Caco-2 (cell line): ENCODE measurements at regions not wholly inside any gene's neighbourhood (a gene's known extent, or its start where the extent isn't known, plus 50 kb on each side); places are given as distances from the start of the nearest gene placed in this dataset.

Source experiments
- BruUV-seq: library from RNA; stranded (reverse); fragments of 400-500 nt; replicated peaks from 2 replicates; lab custom pipeline; 2021; lab: Mats Ljungman, UMichigan
- CTCF ChIA-PET: fragments of 300-600 bp; sonication (Branson Sonifier 250); formaldehyde crosslinking; loops from one replicate; lab custom pipeline; 2022; ENCODE audit warnings: antibody characterized with exemption; lab: Charles Lee
- POLR2A ChIA-PET: fragments of 300-600 bp; sonication (Branson Sonifier 250); formaldehyde crosslinking; loops from one replicate; lab custom pipeline; 2022; ENCODE audit warnings: antibody characterized with exemption; lab: Charles Lee
- DNase-seq, 2 experiments: peaks; one replicate each; pipeline versions ENCODE4 v3.0.0 to v3.0.0-alpha.2; 2020 to 2022
- H3K27me3 ChIP-seq: replicated peaks from 2 replicates; pipeline ENCODE4 v1.6.0; 2011; ENCODE audit warnings: low read length; ENCODE audit not compliant: control insufficient read depth, insufficient read depth
- H3K36me3 ChIP-seq: 2 replicates; pipeline ENCODE4 v1.5.1; 2011; ENCODE audit warnings: low read length; ENCODE audit not compliant: control insufficient read depth, insufficient read depth
- H3K4me1 ChIP-seq: fragments of 250-450 bp; sonication (Bioruptor Pico); 2 replicates; pipeline ENCODE4 v1.5.1; 2020; ENCODE audit warnings: mild to moderate bottlenecking
- H3K4me3 ChIP-seq: 2 replicates; pipeline ENCODE4 v1.5.1; 2011; ENCODE audit warnings: low read depth, mild to moderate bottlenecking, control low read depth, low read length
- H3K9me3 ChIP-seq: fragments of 250-450 bp; sonication (Bioruptor Pico); 2 replicates; pipeline ENCODE4 v1.5.1; 2020; ENCODE audit warnings: mild to moderate bottlenecking, moderate library complexity
- H3K27ac Mint-ChIP-seq: one replicate; pipeline ENCODE4 v1.8.0; 2022; ENCODE audit warnings: mixed read lengths; ENCODE audit not compliant: unreplicated experiment
- H3K27me3 Mint-ChIP-seq: one replicate; pipeline ENCODE4 v1.8.0; 2022; ENCODE audit warnings: mixed read lengths; ENCODE audit not compliant: insufficient read depth, unreplicated experiment
- H3K36me3 Mint-ChIP-seq: one replicate; pipeline ENCODE4 v1.8.0; 2022; ENCODE audit warnings: mild to moderate bottlenecking, mixed read lengths; ENCODE audit not compliant: insufficient read depth, unreplicated experiment
- H3K4me1 Mint-ChIP-seq: one replicate; pipeline ENCODE4 v1.8.0; 2022; ENCODE audit warnings: low read depth, mixed read lengths; ENCODE audit not compliant: unreplicated experiment
- H3K4me3 Mint-ChIP-seq: one replicate; pipeline ENCODE4 v1.8.0; 2022; ENCODE audit warnings: mild to moderate bottlenecking, moderate library complexity, mixed read lengths; ENCODE audit not compliant: unreplicated experiment
- H3K9me3 Mint-ChIP-seq: one replicate; pipeline ENCODE4 v1.8.0; 2022; ENCODE audit warnings: mixed read lengths; ENCODE audit not compliant: unreplicated experiment
- intact Hi-C: fragments of 100-400 bp; cut with micrococcal nuclease; formaldehyde crosslinking; loops from one replicate; pipeline ENCODE4 v1.10.0; 2022; ENCODE audit not compliant: unreplicated experiment
- TF ChIP-seq, protein P1 (sequence below), 2 experiments: fragments of 200-600 bp in 1 of 2; IDR thresholded peaks; 1 replicate in 1 of 2; 2 replicates in 1 of 2; pipeline versions ENCODE4 v1.5.1 to v1.8.0; 2011 to 2022; ENCODE audit warnings: antibody characterized with exemption in 1 of 2, control low read depth in 1 of 2, inconsistent platforms in 1 of 2, low read depth in 1 of 2, low read length in 1 of 2, mild to moderate bottlenecking in 1 of 2, moderate library complexity in 1 of 2; ENCODE audit not compliant: insufficient read depth in 1 of 2, severe bottlenecking in 1 of 2, unreplicated experiment in 1 of 2

DNA sequence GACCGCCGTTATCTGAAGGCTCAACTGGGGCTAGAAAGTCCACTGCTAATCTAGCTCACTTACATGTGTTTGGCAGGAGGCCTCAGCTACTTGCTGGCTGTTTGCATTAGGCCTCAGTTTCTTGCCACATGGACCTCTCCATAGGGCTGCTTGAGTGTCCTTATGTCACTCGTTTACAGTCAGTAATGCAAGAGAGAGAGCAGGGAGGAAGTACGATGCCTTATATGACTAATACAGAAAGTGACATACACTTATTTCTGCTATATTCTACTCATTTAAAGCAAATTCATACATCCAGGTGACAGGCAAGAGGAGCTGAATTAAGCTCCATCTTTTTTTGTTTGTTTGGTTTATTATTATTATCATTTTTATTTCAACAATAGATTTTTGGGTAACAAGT is 179.6 kb downstream of the LURAP1L start:
- CTCF ChIA-PET = no interaction called here
- H3K9me3 Mint-ChIP-seq = peaks cover 22% of the 10 kb centered on the region
- DNase-seq = no peak
- BruUV-seq = no TSS peak
- Histone ChIP-seq H3K36me3 (no peaks in the 10 kb centered on the region), H3K27me3 (no peaks in the 10 kb centered on the region), H3K9me3 (no peaks in the 10 kb centered on the region), H3K4me1 (no peaks in the 10 kb centered on the region), H3K4me3 (no peak overlapping the region)
- TF ChIP-seq, protein P1, sequence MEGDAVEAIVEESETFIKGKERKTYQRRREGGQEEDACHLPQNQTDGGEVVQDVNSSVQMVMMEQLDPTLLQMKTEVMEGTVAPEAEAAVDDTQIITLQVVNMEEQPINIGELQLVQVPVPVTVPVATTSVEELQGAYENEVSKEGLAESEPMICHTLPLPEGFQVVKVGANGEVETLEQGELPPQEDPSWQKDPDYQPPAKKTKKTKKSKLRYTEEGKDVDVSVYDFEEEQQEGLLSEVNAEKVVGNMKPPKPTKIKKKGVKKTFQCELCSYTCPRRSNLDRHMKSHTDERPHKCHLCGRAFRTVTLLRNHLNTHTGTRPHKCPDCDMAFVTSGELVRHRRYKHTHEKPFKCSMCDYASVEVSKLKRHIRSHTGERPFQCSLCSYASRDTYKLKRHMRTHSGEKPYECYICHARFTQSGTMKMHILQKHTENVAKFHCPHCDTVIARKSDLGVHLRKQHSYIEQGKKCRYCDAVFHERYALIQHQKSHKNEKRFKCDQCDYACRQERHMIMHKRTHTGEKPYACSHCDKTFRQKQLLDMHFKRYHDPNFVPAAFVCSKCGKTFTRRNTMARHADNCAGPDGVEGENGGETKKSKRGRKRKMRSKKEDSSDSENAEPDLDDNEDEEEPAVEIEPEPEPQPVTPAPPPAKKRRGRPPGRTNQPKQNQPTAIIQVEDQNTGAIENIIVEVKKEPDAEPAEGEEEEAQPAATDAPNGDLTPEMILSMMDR (IDR thresholded peaks at IDR 0.05; ENCODE audit: insufficient read depth in 1 of 2, low read depth in 1 of 2, low read length in 1 of 2, severe bottlenecking in 1 of 2, unreplicated experiment in 1 of 2) = no peak
- H3K27me3 Mint-ChIP-seq = no peaks in the 10 kb centered on the region
- POLR2A ChIA-PET = no interaction called here
- H3K4me1 Mint-ChIP-seq = no peaks in the 10 kb centered on the region
- H3K36me3 Mint-ChIP-seq = no peaks in the 10 kb centered on the region
- H3K27ac Mint-ChIP-seq = no peak overlapping the region
- H3K4me3 Mint-ChIP-seq = no peak overlapping the region
- intact Hi-C loops = no loop called here

DNA sequence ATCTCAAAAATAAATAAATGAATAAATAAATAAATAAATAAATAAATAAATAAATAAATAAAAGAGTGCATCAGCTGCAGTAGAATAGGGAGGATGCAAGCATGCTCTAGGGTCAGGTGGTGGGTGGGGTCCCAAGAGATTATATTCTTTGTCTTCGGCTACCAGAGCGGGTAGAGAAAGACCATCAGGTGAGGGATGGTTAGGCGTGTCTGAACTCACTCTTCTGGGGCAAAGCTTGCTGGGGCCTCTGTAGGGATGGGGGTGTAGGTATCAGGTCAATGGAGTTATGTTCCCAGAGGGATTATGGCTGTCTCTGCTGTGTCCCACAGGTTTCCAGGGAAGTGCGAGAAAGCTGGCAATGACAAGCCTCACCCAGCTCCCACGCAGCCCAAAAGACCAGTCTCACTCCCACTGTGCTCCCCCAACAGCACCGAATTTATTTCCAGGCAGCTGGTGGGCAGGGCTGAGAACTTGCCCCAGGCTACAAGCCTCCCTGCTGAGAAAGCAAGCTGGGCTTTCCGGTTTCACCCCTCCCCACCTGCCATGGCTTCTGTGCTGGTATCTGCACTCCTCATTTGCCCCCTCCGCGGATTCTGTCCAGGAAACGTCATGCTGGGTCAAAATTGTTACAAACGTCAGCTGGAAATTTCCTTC is 180.8 kb downstream of the LURAP1L start:
- H3K4me3 ChIP-seq = no peak overlapping the region
- no peak for DNase-seq
- H3K9me3 ChIP-seq = no peaks in the 10 kb centered on the region
- CTCF ChIA-PET = interaction anchor here (0.6 kb wide), 1 partner anchor 236 kb away, joined by 3 read pairs; no protein-coding TSS in a partner anchor
- H3K27me3 ChIP-seq = no peaks in the 10 kb centered on the region
- peaks cover 22% of the 10 kb centered on the region for H3K9me3 Mint-ChIP-seq
- no peaks in the 10 kb centered on the region for H3K27me3 Mint-ChIP-seq
- intact Hi-C loops = no loop called here
- H3K4me1 Mint-ChIP-seq = no peaks in the 10 kb centered on the region
- TF ChIP-seq, protein P1 (IDR thresholded peaks at IDR 0.05; ENCODE audit: insufficient read depth in 1 of 2, low read depth in 1 of 2, low read length in 1 of 2, severe bottlenecking in 1 of 2, unreplicated experiment in 1 of 2) = no peak
- H3K27ac Mint-ChIP-seq = no peak overlapping the region
- no peak overlapping the region for H3K4me3 Mint-ChIP-seq
- POLR2A ChIA-PET = no interaction called here
- no peaks in the 10 kb centered on the region for H3K36me3 ChIP-seq
- no TSS peak for BruUV-seq
- no peaks in the 10 kb centered on the region for H3K36me3 Mint-ChIP-seq
- no peaks in the 10 kb centered on the region for H3K4me1 ChIP-seq

DNA sequence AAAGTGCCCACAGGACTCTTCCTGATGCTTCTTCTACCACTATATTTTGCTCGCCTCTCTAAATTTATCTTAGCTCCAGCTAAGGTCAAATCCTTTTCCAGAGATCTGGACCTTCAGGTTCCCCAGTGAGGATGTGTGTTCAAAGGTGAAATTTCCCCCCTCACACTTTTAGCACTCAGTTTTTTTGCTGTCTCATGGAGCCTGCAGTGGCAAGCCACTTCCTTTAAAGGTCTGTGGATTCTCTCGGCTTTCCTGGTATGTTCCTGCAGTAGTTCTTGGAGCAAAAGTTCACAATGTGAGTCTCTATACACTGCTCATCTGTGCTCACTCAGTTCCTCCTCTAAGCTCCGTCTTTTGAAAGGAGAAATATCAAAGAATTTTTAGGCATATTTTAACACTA is 181.4 kb downstream of the LURAP1L start:
- DNase-seq = no peak
- no peaks in the 10 kb centered on the region for H3K9me3 ChIP-seq
- no peak overlapping the region for H3K4me3 Mint-ChIP-seq
- no peaks in the 10 kb centered on the region for H3K36me3 Mint-ChIP-seq
- TF ChIP-seq, protein P1 (IDR thresholded peaks at IDR 0.05; ENCODE audit: insufficient read depth in 1 of 2, low read depth in 1 of 2, low read length in 1 of 2, severe bottlenecking in 1 of 2, unreplicated experiment in 1 of 2) = no peak
- H3K27ac Mint-ChIP-seq = no peak overlapping the region
- H3K27me3 Mint-ChIP-seq = no peaks in the 10 kb centered on the region
- no peak overlapping the region for H3K4me3 ChIP-seq
- CTCF ChIA-PET = interaction anchor here (0.6 kb wide), 1 partner anchor 237 kb away, joined by 3 read pairs; no protein-coding TSS in a partner anchor
- no peaks in the 10 kb centered on the region for H3K4me1 ChIP-seq
- H3K4me1 Mint-ChIP-seq = no peaks in the 10 kb centered on the region
- peaks cover 22% of the 10 kb centered on the region for H3K9me3 Mint-ChIP-seq
- BruUV-seq = no TSS peak
- H3K27me3 ChIP-seq = no peaks in the 10 kb centered on the region
- intact Hi-C loops = no loop called here
- no peaks in the 10 kb centered on the region for H3K36me3 ChIP-seq
- POLR2A ChIA-PET = no interaction called here
